Panc1 (cell line): ENCODE measurements at regions not wholly inside any gene's neighbourhood (a gene's known extent, or its start where the extent isn't known, plus 50 kb on each side); places are given as distances from the start of the nearest gene placed in this dataset.

Experiments used
- ATAC-seq: fragments of 200-7000 bp; cut with Tn5 transposase; 2 replicates; pipeline ENCODE4 v1.9.1; 2020; ENCODE audit warnings: mild to moderate bottlenecking, moderate library complexity
- BruUV-seq: library from RNA; stranded (reverse); fragments of 400-500 nt; replicated peaks from 2 replicates; lab custom pipeline; 2021; lab: Mats Ljungman, UMichigan
- CTCF ChIA-PET: fragments of 300-600 bp; sonication (Branson Sonifier 250); formaldehyde crosslinking; loops from one replicate; lab custom pipeline; 2022; ENCODE audit warnings: antibody characterized with exemption; lab: Charles Lee
- POLR2A ChIA-PET: fragments of 300-600 bp; sonication (Branson Sonifier 250); formaldehyde crosslinking; loops from one replicate; lab custom pipeline; 2022; ENCODE audit warnings: antibody characterized with exemption; lab: Charles Lee
- DNase-seq: peaks from one replicate; pipeline ENCODE4 v3.0.0-alpha.2; 2010; ENCODE audit warnings: low read depth, low spot score
- H3K27ac ChIP-seq: 2 replicates; pipeline ENCODE4 v1.5.1; 2011; ENCODE audit warnings: mild to moderate bottlenecking, low read length, inconsistent platforms
- H3K27me3 ChIP-seq: fragments of 200-500 bp; sonication (Bioruptor generic); 2 replicates; pipeline ENCODE4 v1.6.0; 2014; ENCODE audit warnings: low read length, inconsistent platforms; ENCODE audit not compliant: control insufficient read depth, insufficient read depth
- H3K36me3 ChIP-seq: fragments of 200-500 bp; sonication (Bioruptor generic); 2 replicates; pipeline ENCODE4 v1.5.1; 2014; ENCODE audit warnings: inconsistent platforms, mild to moderate bottlenecking, low read length, moderate library complexity; ENCODE audit not compliant: control insufficient read depth, insufficient read depth
- H3K4me1 ChIP-seq: 2 replicates; pipeline ENCODE4 v1.5.1; 2011; ENCODE audit warnings: inconsistent platforms, mild to moderate bottlenecking, low read length, moderate library complexity; ENCODE audit not compliant: control insufficient read depth, insufficient read depth
- H3K4me3 ChIP-seq, 2 experiments: 2 replicates each; pipeline ENCODE4 v1.5.1; 2011 to 2012; ENCODE audit warnings: low read depth in 2 of 2, low read length in 2 of 2, mild to moderate bottlenecking in 2 of 2, inconsistent platforms in 1 of 2, moderate library complexity in 1 of 2
- H3K9me3 ChIP-seq: fragments of 200-500 bp; sonication (Bioruptor generic); 2 replicates; pipeline ENCODE4 v1.5.1; 2014; ENCODE audit warnings: low read depth, mild to moderate bottlenecking, inconsistent platforms, low read length, moderate library complexity; ENCODE audit not compliant: control insufficient read depth, insufficient read depth
- CTCF ChIP-seq: fragments of 450-650 bp; IDR thresholded peaks from 2 replicates; pipeline ENCODE4 v1.5.1; 2017; ENCODE audit warnings: mild to moderate bottlenecking
- POLR2AphosphoS5 ChIP-seq: IDR thresholded peaks from 2 replicates; pipeline ENCODE4 v1.6.1; 2012; ENCODE audit warnings: mild to moderate bottlenecking, low read depth, low read length, moderate library complexity
- SIN3A ChIP-seq: IDR thresholded peaks from 2 replicates; pipeline ENCODE4 v1.6.1; 2012; ENCODE audit warnings: low read depth, mild to moderate bottlenecking, low read length, moderate library complexity, borderline replicate concordance; ENCODE audit not compliant: insufficient read depth
- TCF7L2 ChIP-seq: IDR thresholded peaks from 2 replicates; pipeline ENCODE4 v1.6.1; 2011; ENCODE audit warnings: mild to moderate bottlenecking, low read depth, low read length, inconsistent platforms
- in situ Hi-C: cut with HindIII; loops from 2 replicates; pipeline ENCODE4 v1.10.0; 2016; ENCODE audit warnings: low sequenced_read_pairs, low pct_unique_long_range_greater_than_20kb
- intact Hi-C: fragments of 100-400 bp; cut with micrococcal nuclease; formaldehyde crosslinking; loops from one replicate; pipeline ENCODE4 v1.10.0; 2022; ENCODE audit not compliant: unreplicated experiment
- TF ChIP-seq, protein P1 (sequence below), 2 experiments: IDR thresholded peaks; 2 replicates each; pipeline ENCODE4 v1.6.1; 2011 to 2012; ENCODE audit warnings: low read depth in 2 of 2, control low read depth in 1 of 2, low read length in 1 of 2, mild to moderate bottlenecking in 1 of 2, moderate library complexity in 1 of 2; ENCODE audit not compliant: insufficient read depth in 1 of 2

- no peak for DNase-seq
- Histone ChIP-seq H3K27me3 (no peaks in the 10 kb centered on the region), H3K9me3 (no peaks in the 10 kb centered on the region), H3K27ac (no peak overlapping the region), H3K4me1 (no peaks in the 10 kb centered on the region), H3K36me3 (no peaks in the 10 kb centered on the region), H3K4me3 (no peak overlapping the region)
- TF ChIP-seq TCF7L2 = no peak
- TF ChIP-seq, protein P1, sequence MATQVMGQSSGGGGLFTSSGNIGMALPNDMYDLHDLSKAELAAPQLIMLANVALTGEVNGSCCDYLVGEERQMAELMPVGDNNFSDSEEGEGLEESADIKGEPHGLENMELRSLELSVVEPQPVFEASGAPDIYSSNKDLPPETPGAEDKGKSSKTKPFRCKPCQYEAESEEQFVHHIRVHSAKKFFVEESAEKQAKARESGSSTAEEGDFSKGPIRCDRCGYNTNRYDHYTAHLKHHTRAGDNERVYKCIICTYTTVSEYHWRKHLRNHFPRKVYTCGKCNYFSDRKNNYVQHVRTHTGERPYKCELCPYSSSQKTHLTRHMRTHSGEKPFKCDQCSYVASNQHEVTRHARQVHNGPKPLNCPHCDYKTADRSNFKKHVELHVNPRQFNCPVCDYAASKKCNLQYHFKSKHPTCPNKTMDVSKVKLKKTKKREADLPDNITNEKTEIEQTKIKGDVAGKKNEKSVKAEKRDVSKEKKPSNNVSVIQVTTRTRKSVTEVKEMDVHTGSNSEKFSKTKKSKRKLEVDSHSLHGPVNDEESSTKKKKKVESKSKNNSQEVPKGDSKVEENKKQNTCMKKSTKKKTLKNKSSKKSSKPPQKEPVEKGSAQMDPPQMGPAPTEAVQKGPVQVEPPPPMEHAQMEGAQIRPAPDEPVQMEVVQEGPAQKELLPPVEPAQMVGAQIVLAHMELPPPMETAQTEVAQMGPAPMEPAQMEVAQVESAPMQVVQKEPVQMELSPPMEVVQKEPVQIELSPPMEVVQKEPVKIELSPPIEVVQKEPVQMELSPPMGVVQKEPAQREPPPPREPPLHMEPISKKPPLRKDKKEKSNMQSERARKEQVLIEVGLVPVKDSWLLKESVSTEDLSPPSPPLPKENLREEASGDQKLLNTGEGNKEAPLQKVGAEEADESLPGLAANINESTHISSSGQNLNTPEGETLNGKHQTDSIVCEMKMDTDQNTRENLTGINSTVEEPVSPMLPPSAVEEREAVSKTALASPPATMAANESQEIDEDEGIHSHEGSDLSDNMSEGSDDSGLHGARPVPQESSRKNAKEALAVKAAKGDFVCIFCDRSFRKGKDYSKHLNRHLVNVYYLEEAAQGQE (IDR thresholded peaks at IDR 0.05; ENCODE audit: insufficient read depth in 1 of 2, low read depth in 2 of 2, low read length in 1 of 2) = no peak
- TF ChIP-seq CTCF = no peak
- TF ChIP-seq SIN3A = no peak
- no peak for TF ChIP-seq POLR2AphosphoS5
- BruUV-seq = no TSS peak
- ATAC-seq = no peak
- intact Hi-C loops = no loop called here
- CTCF ChIA-PET = no interaction called here
- POLR2A ChIA-PET = no interaction called here
- in situ Hi-C loops = no loop called here
Observed at GRCh38 chr2:240325016-240326007, 110.2 kb upstream of the GPC1 start.

GRCh38 chr2:240326246-240326645, 109.2 kb upstream of the GPC1 start:
- Histone ChIP-seq H3K4me3 (no peak overlapping the region), H3K27me3 (0 out of 2 replicates have a peak, but pooled peaks cover 3% of the 10 kb centered on the region), H3K9me3 (no peaks in the 10 kb centered on the region), H3K4me1 (no peaks in the 10 kb centered on the region), H3K36me3 (no peaks in the 10 kb centered on the region), H3K27ac (no peak overlapping the region)
- ATAC-seq (no peak), DNase-seq (no peak)
- TF ChIP-seq CTCF (no peak), TCF7L2 (no peak), POLR2AphosphoS5 (no peak)
- TF ChIP-seq, protein P1 (IDR thresholded peaks at IDR 0.05; ENCODE audit: insufficient read depth in 1 of 2, low read depth in 2 of 2, low read length in 1 of 2) = no peak
- CTCF ChIA-PET = no interaction called here
- BruUV-seq = no TSS peak
- in situ Hi-C loops = no loop called here
- intact Hi-C loops = no loop called here
- POLR2A ChIA-PET = no interaction called here
